Fibroblast of villous mesenchyme (primary cell): ENCODE measurements at regions not wholly inside any gene's neighbourhood (a gene's known extent, or its start where the extent isn't known, plus 50 kb on each side); places are given as distances from the start of the nearest gene placed in this dataset.

Experiments
- DNase-seq: peaks from one replicate; pipeline ENCODE4 v3.0.0-alpha.2; 2010; ENCODE audit warnings: low read depth
- H3K4me3 ChIP-seq: 2 replicates; pipeline ENCODE4 v1.5.1; 2011; ENCODE audit warnings: low read depth, mild to moderate bottlenecking, low read length
- CTCF ChIP-seq: IDR thresholded peaks from 2 replicates; pipeline ENCODE4 v1.5.1; 2012; ENCODE audit warnings: low read depth, mild to moderate bottlenecking, low read length; ENCODE audit not compliant: insufficient read depth

- no peak overlapping the region for H3K4me3 ChIP-seq
- TF ChIP-seq CTCF, result no peak
- no peak for DNase-seq
Measured at GRCh38 chr17:65365169-65365568, 196.3 kb downstream of the AXIN2 start.

GRCh38 chr17:65364438-65364837 lies 197.0 kb downstream of the AXIN2 start:
- TF ChIP-seq CTCF, result no peak
- no peak for DNase-seq
- H3K4me3 ChIP-seq, result no peak overlapping the region

- H3K4me3 ChIP-seq, result no peak overlapping the region
- no peak for TF ChIP-seq CTCF
- peak; percentile 8 for DNase-seq
Measured at GRCh38 chr17:65362826-65363225, 198.6 kb downstream of the AXIN2 start.

GRCh38 chr17:65360961-65361552 lies 200.4 kb downstream of the AXIN2 start:
- no peak overlapping the region for H3K4me3 ChIP-seq
- no peak for TF ChIP-seq CTCF
- no peak for DNase-seq

- peak; percentile 52 for DNase-seq
- TF ChIP-seq CTCF, result no peak
- H3K4me3 ChIP-seq, result no peak overlapping the region
Measured at GRCh38 chr17:65359016-65359415, 202.4 kb downstream of the AXIN2 start.

- no peak for DNase-seq
- TF ChIP-seq CTCF, result no peak
- no peak overlapping the region for H3K4me3 ChIP-seq
Measured at GRCh38 chr17:65356536-65356935, 204.9 kb downstream of the AXIN2 start.

- H3K4me3 ChIP-seq, result no peak overlapping the region
- DNase-seq, result no peak
- no peak for TF ChIP-seq CTCF
Measured at GRCh38 chr17:65355246-65355645, 206.2 kb downstream of the AXIN2 start.
